ENCODE measurements at regions not wholly inside any gene's neighbourhood (a gene's known extent, or its start where the extent isn't known, plus 50 kb on each side); places are given as distances from the start of the nearest gene placed in this dataset.

DNA sequence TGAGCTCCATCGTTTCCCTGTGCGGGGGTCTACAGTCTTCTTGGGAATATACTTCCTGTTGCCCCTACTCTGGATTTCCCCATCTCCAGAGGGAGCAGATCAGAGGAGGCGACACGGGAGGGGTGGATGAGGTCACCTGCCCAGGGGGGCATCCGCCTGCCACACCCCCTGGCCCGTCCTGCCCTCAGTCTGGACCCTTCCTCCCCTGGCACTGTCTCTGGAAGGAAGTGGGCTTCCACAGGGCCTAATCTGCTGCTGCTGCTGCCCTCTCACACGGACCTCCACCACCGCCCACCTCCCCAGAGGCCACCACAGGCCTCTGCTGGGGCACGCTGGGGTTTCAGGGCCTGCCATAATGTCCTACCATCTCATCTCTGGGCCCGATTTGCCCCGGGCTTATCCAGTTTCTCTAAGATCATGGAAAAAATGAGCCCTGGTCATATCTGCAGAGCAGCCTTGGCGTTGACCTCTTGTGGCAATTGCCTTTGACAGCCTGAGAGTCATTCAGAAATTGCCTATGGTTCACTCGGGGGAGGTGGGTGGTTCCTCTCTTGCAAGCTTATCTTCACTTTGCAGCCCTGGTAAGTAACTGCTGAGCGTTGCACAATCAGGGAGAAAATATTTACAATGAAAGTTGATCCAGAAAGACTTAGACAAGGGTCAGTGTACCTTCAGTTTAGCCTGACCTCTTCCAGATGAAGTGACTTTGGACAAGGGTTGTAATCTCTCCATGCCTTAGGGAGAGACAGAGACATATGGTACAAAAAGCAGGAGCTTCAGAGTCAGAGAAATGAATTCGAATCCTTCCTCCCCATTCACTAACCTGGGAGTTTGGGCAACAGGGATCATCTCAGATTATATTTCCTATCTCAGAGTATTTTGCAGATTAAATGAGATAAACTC lies 252.4 kb downstream of the TOMM20 start (continued):
- TF ChIP-seq, protein P1, sequence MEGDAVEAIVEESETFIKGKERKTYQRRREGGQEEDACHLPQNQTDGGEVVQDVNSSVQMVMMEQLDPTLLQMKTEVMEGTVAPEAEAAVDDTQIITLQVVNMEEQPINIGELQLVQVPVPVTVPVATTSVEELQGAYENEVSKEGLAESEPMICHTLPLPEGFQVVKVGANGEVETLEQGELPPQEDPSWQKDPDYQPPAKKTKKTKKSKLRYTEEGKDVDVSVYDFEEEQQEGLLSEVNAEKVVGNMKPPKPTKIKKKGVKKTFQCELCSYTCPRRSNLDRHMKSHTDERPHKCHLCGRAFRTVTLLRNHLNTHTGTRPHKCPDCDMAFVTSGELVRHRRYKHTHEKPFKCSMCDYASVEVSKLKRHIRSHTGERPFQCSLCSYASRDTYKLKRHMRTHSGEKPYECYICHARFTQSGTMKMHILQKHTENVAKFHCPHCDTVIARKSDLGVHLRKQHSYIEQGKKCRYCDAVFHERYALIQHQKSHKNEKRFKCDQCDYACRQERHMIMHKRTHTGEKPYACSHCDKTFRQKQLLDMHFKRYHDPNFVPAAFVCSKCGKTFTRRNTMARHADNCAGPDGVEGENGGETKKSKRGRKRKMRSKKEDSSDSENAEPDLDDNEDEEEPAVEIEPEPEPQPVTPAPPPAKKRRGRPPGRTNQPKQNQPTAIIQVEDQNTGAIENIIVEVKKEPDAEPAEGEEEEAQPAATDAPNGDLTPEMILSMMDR (IDR thresholded peaks at IDR 0.05 in 2 of 3, conservative IDR thresholded peaks at IDR 0.05 in 1 of 3; ENCODE audit: borderline replicate concordance in 1 of 3, insufficient read depth in 1 of 3, low read depth in 2 of 3, low read length in 2 of 3): no peak

- no peaks in the 10 kb centered on the region for H3K36me3 ChIP-seq (ENCODE audit: control insufficient read depth in 1 of 2, insufficient read depth in 2 of 2, low read length in 2 of 2)
- no peaks in the 10 kb centered on the region for H3K27me3 ChIP-seq (ENCODE audit: insufficient read depth, low read length)
- ChIA-PET CTCF (no interaction called here), RAD21 (ENCODE audit: low non-redundant PET in 1 of 2, low total read pairs in 2 of 2, uncharacterized antibody in 2 of 2, unreplicated experiment in 2 of 2) (no interaction called here), POLR2A (no interaction called here)
- H3K79me2 ChIP-seq (ENCODE audit: insufficient read depth, low read length): no peaks in the 10 kb centered on the region
- no peak overlapping the region for H2AFZ ChIP-seq (ENCODE audit: low read depth, low read length, poor library complexity, severe bottlenecking)
- H3K4me3 ChIP-seq (replicated peaks in 1 of 2; ENCODE audit: low read depth in 1 of 2, low read length in 2 of 2): no peak overlapping the region
- ATAC-seq (no peak), DNase-seq (ENCODE audit: low read depth, low spot score) (no peak)
- H3K27ac ChIP-seq (ENCODE audit: low read depth, low read length): no peak overlapping the region
- H3K9ac ChIP-seq (ENCODE audit: low read length): no peak overlapping the region
- BruUV-seq (replicated peaks): no TSS peak
- intact Hi-C loops (cut with micrococcal nuclease): loop anchor here (10.0 kb wide), 1 partner anchor 189 kb away; no protein-coding TSS in a partner anchor
- H3K4me2 ChIP-seq (ENCODE audit: low read length): no peak overlapping the region
- no peaks in the 10 kb centered on the region for H3K4me1 ChIP-seq (ENCODE audit: control insufficient read depth in 1 of 2, insufficient read depth in 2 of 2, low read length in 2 of 2)
- no peaks in the 10 kb centered on the region for H4K20me1 ChIP-seq (ENCODE audit: insufficient read depth)
- H3K9me3 ChIP-seq (ENCODE audit: control insufficient read depth in 1 of 2, insufficient read depth in 1 of 2, low read depth in 1 of 2, low read length in 2 of 2): no peaks in the 10 kb centered on the region
- H3K9me2 ChIP-seq (ENCODE audit: insufficient read depth): no peaks in the 10 kb centered on the region
- TF ChIP-seq SRF (IDR thresholded peaks at IDR 0.05; ENCODE audit: low read depth) (no peak), POLR2AphosphoS5 (IDR thresholded peaks at IDR 0.05; ENCODE audit: low read depth, low read length) (no peak), EZH2phosphoT487 (IDR thresholded peaks at IDR 0.05; ENCODE audit: borderline replicate concordance) (no peak), ZFX (IDR thresholded peaks at IDR 0.05) (no peak), ZBTB33 (IDR thresholded peaks at IDR 0.05; ENCODE audit: extremely low read depth, insufficient replicate concordance, low read length) (no peak), FOSL1 (IDR thresholded peaks at IDR 0.05; ENCODE audit: low read depth) (no peak), CBX3 (IDR thresholded peaks at IDR 0.05; ENCODE audit: low read depth) (no peak), RAD21 (IDR thresholded peaks at IDR 0.05; ENCODE audit: low read depth) (no peak), ELF1 (IDR thresholded peaks at IDR 0.05; ENCODE audit: borderline replicate concordance, low read depth) (no peak), SP1 (IDR thresholded peaks at IDR 0.05; ENCODE audit: low read depth) (no peak), POLR2A (IDR thresholded peaks at IDR 0.05; ENCODE audit: borderline replicate concordance, extremely low read depth, insufficient read depth, insufficient read length) (no peak), YY1 (IDR thresholded peaks at IDR 0.05; ENCODE audit: extremely low read depth, insufficient replicate concordance, low read depth, low read length) (no peak), EGR1 (IDR thresholded peaks at IDR 0.05; ENCODE audit: low read depth) (no peak), JUND (IDR thresholded peaks at IDR 0.05) (no peak)
- TF ChIP-seq, protein P2, sequence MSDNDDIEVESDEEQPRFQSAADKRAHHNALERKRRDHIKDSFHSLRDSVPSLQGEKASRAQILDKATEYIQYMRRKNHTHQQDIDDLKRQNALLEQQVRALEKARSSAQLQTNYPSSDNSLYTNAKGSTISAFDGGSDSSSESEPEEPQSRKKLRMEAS (IDR thresholded peaks at IDR 0.05): no peak
- TF ChIP-seq, protein P1 (IDR thresholded peaks at IDR 0.05 in 2 of 3, conservative IDR thresholded peaks at IDR 0.05 in 1 of 3; ENCODE audit: borderline replicate concordance in 1 of 3, insufficient read depth in 1 of 3, low read depth in 2 of 3, low read length in 2 of 3): no peak
These were observed 253.2 kb downstream of the TOMM20 start for GRCh38 chr1:234875328-234875952.
